WTC11 (cell line): ENCODE measurements at regions not wholly inside any gene's neighbourhood (a gene's known extent, or its start where the extent isn't known, plus 50 kb on each side); places are given as distances from the start of the nearest gene placed in this dataset.

Experiments used
- ATF1 ChIP-seq: sonication (generic); formaldehyde crosslinking; IDR thresholded peaks from 2 replicates; pipeline ENCODE4 v1.8.1; 2023; ENCODE audit warnings: mild to moderate bottlenecking, moderate library complexity, missing genetic modification reagents
- ATF3 ChIP-seq: sonication (generic); formaldehyde crosslinking; conservative IDR thresholded peaks from 2 replicates; pipeline ENCODE4 v1.8.1; 2022; ENCODE audit warnings: mild to moderate bottlenecking, missing genetic modification reagents
- EMX1 ChIP-seq: fragments of 250-450 bp; sonication (Bioruptor Pico); IDR thresholded peaks from 2 replicates; pipeline ENCODE4 v1.8.0; 2021; ENCODE audit warnings: mild to moderate bottlenecking
- ETV6 ChIP-seq: sonication (generic); formaldehyde crosslinking; IDR thresholded peaks from 2 replicates; pipeline ENCODE4 v1.8.1; 2022; ENCODE audit warnings: mild to moderate bottlenecking, missing genetic modification reagents
- SP1 ChIP-seq: sonication (generic); formaldehyde crosslinking; conservative IDR thresholded peaks from 2 replicates; pipeline ENCODE4 v1.8.1; 2022; ENCODE audit warnings: missing genetic modification reagents
- TF ChIP-seq, protein P1 (sequence below): fragments of 200-600 bp; IDR thresholded peaks from 2 replicates; pipeline ENCODE4 v1.8.0; 2022; ENCODE audit warnings: antibody characterized with exemption
- TF ChIP-seq, protein P2 (sequence below): sonication (generic); formaldehyde crosslinking; IDR thresholded peaks from 2 replicates; pipeline ENCODE4 v1.8.1; 2022; ENCODE audit warnings: low read depth, missing genetic modification reagents, borderline replicate concordance

DNA sequence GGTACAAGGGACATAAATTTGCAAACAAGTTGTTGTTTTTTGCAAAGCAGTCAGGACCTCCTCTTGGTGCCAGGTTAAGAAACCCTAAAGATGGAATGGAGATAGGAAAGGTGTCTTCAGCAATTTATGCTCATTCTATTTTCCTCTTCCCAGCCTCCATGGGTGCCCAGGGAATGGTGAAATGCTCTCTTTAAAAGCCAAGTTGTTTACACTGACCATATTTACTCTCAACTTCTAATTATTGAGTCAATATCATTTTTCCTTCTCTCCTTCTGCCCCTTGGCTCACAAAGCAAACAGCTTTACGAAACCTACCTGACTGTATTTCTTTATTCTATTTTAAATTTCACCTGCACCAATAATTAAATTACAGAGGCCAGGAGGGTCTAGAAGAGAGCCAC, 138.5 kb upstream of the IRX3 start:
- TF ChIP-seq EMX1 (CRISPR knock-in tag) (no peak), ETV6 (CRISPR knock-in tag) (no peak), ATF3 (CRISPR knock-in tag) (no peak), ATF1 (CRISPR knock-in tag) (no peak), SP1 (CRISPR knock-in tag) (no peak)
- TF ChIP-seq, protein P1, sequence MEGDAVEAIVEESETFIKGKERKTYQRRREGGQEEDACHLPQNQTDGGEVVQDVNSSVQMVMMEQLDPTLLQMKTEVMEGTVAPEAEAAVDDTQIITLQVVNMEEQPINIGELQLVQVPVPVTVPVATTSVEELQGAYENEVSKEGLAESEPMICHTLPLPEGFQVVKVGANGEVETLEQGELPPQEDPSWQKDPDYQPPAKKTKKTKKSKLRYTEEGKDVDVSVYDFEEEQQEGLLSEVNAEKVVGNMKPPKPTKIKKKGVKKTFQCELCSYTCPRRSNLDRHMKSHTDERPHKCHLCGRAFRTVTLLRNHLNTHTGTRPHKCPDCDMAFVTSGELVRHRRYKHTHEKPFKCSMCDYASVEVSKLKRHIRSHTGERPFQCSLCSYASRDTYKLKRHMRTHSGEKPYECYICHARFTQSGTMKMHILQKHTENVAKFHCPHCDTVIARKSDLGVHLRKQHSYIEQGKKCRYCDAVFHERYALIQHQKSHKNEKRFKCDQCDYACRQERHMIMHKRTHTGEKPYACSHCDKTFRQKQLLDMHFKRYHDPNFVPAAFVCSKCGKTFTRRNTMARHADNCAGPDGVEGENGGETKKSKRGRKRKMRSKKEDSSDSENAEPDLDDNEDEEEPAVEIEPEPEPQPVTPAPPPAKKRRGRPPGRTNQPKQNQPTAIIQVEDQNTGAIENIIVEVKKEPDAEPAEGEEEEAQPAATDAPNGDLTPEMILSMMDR: no peak
- TF ChIP-seq, protein P2, sequence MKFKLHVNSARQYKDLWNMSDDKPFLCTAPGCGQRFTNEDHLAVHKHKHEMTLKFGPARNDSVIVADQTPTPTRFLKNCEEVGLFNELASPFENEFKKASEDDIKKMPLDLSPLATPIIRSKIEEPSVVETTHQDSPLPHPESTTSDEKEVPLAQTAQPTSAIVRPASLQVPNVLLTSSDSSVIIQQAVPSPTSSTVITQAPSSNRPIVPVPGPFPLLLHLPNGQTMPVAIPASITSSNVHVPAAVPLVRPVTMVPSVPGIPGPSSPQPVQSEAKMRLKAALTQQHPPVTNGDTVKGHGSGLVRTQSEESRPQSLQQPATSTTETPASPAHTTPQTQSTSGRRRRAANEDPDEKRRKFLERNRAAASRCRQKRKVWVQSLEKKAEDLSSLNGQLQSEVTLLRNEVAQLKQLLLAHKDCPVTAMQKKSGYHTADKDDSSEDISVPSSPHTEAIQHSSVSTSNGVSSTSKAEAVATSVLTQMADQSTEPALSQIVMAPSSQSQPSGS (CRISPR knock-in tag): no peak
